ENCODE measurements at regions not wholly inside any gene's neighbourhood (a gene's known extent, or its start where the extent isn't known, plus 50 kb on each side); places are given as distances from the start of the nearest gene placed in this dataset.

DNA sequence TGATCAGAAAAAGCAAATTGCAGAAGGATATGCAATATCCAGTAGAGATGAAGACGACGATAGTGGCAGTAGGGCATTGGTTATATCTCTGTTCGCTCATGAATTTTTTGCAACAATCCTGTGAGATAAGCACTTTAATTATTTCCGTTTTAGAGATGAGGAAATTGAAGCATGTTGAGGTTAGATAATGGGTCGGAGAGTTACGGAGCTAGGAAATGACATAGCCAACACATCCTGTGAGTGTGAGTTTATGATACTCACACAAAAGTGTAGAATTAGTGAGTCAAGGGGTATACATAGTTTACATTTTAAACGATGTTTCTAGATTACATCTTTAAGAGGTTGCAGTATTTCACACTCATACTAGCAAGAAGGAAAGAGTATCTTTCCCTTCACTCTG lies 123.1 kb upstream of the ARL4C start:
- no peak for TF ChIP-seq EZH2 (IDR thresholded peaks at IDR 0.05)
- TF ChIP-seq POLR2AphosphoS5 (IDR thresholded peaks at IDR 0.05; ENCODE audit: borderline replicate concordance, low read depth, low read length): no peak; the same call in 1 of the 2 replicates
- no peak for TF ChIP-seq FOXP2 (optimal IDR thresholded peaks at IDR 0.05; ENCODE audit: control extremely low read depth, extremely low read length, insufficient read depth)
